Keratinocyte (primary cell): ENCODE measurements at regions not wholly inside any gene's neighbourhood (a gene's known extent, or its start where the extent isn't known, plus 50 kb on each side); places are given as distances from the start of the nearest gene placed in this dataset.
"Not testable (repeated sequence)": the region's sequence is repeated elsewhere in the genome, so short reads cannot be mapped to it uniquely, and the experiment has no call there.

Source experiments
- DNase-seq: peaks from one replicate; pipeline ENCODE4 v3.0.0-alpha.2; 2011; ENCODE audit warnings: low read depth, missing footprints, low spot score
- FAIRE-seq: peaks from 2 replicates; lab custom pipeline; 2011; peaks lifted over from hg19 to GRCh38; lab: Jason Lieb, UNC
- H2AFZ ChIP-seq: 2 replicates; pipeline ENCODE4 v1.6.0; 2012; ENCODE audit warnings: low read length, control low read depth, inconsistent platforms; ENCODE audit not compliant: control insufficient read depth
- H3K27ac ChIP-seq: 2 replicates; pipeline ENCODE4 v1.5.1; 2011; ENCODE audit warnings: low read length; ENCODE audit not compliant: control insufficient read depth, insufficient read depth
- H3K27me3 ChIP-seq: 3 replicates; pipeline ENCODE4 v1.6.0; 2011; ENCODE audit warnings: low read length; ENCODE audit not compliant: control insufficient read depth, insufficient read depth; ENCODE audit errors: extremely low read depth
- H3K36me3 ChIP-seq, 2 experiments: 2 replicates in 1 of 2; 3 replicates in 1 of 2; pipeline ENCODE4 v1.5.1; 2011; ENCODE audit warnings: low read length in 2 of 2, mild to moderate bottlenecking in 1 of 2; ENCODE audit not compliant: control insufficient read depth in 2 of 2, insufficient read depth in 2 of 2; ENCODE audit errors: extremely low read depth in 1 of 2
- H3K4me1 ChIP-seq: 3 replicates; pipeline ENCODE4 v1.5.1; 2011; ENCODE audit warnings: low read length; ENCODE audit not compliant: control insufficient read depth, insufficient read depth; ENCODE audit errors: extremely low read depth
- H3K4me2 ChIP-seq: 3 replicates; pipeline ENCODE4 v1.6.0; 2011; ENCODE audit warnings: low read depth, low read length; ENCODE audit not compliant: control insufficient read depth, insufficient read depth; ENCODE audit errors: extremely low read depth
- H3K4me3 ChIP-seq, 3 experiments: fragments of 200-600 bp in 1 of 3; sonication (generic) in 1 of 3; 2 replicates in 2 of 3; 3 replicates in 1 of 3; pipeline ENCODE4 v1.5.1; 2011 to 2016; ENCODE audit warnings: low read length in 3 of 3, mild to moderate bottlenecking in 3 of 3, control low read depth in 2 of 3, inconsistent platforms in 1 of 3, low read depth in 1 of 3, mixed read lengths in 1 of 3, mixed run types in 1 of 3, moderate library complexity in 1 of 3; ENCODE audit not compliant: control insufficient read depth in 2 of 3, insufficient read depth in 2 of 3; ENCODE audit errors: extremely low read depth in 1 of 3
- H3K79me2 ChIP-seq: 2 replicates; pipeline ENCODE4 v1.6.0; 2012; ENCODE audit warnings: low read length; ENCODE audit not compliant: control insufficient read depth, insufficient read depth
- H3K9ac ChIP-seq: 3 replicates; pipeline ENCODE4 v1.6.0; 2011; ENCODE audit warnings: low read length; ENCODE audit not compliant: control insufficient read depth, insufficient read depth; ENCODE audit errors: extremely low read depth
- H3K9me1 ChIP-seq: 3 replicates; pipeline ENCODE4 v1.6.0; 2011; ENCODE audit warnings: low read length; ENCODE audit not compliant: control insufficient read depth, insufficient read depth; ENCODE audit errors: extremely low read depth
- H3K9me3 ChIP-seq: 2 replicates; pipeline ENCODE4 v1.5.1; 2012; ENCODE audit warnings: low read depth, low read length; ENCODE audit not compliant: control insufficient read depth
- H4K20me1 ChIP-seq: 3 replicates; pipeline ENCODE4 v1.6.0; 2011; ENCODE audit warnings: low read length; ENCODE audit not compliant: control insufficient read depth, insufficient read depth; ENCODE audit errors: extremely low read depth
- EZH2 ChIP-seq: IDR thresholded peaks from one replicate; pipeline ENCODE4 v1.6.1; 2012; ENCODE audit warnings: inconsistent platforms, mild to moderate bottlenecking, low read length, moderate library complexity
- dilution Hi-C: fragments of 300-500 bp; cut with MboI; formaldehyde crosslinking; loops from one replicate; pipeline ENCODE4 v1.7.0; 2020; ENCODE audit warnings: low sequenced_read_pairs; ENCODE audit not compliant: extremely low pct_ligation_motif_present
- TF ChIP-seq, protein P1 (sequence below), 3 experiments: IDR thresholded peaks in 1 of 3; conservative IDR thresholded peaks in 1 of 3; optimal IDR thresholded peaks in 1 of 3; 2 replicates in 2 of 3; 3 replicates in 1 of 3; pipeline versions ENCODE3 to v1.5.1; 2011; ENCODE audit warnings: low read length in 3 of 3, mild to moderate bottlenecking in 3 of 3, moderate library complexity in 2 of 3, control low read depth in 1 of 3, inconsistent platforms in 1 of 3; ENCODE audit not compliant: insufficient read depth in 2 of 3; ENCODE audit errors: extremely low read depth in 1 of 3

- TF ChIP-seq, protein P1, sequence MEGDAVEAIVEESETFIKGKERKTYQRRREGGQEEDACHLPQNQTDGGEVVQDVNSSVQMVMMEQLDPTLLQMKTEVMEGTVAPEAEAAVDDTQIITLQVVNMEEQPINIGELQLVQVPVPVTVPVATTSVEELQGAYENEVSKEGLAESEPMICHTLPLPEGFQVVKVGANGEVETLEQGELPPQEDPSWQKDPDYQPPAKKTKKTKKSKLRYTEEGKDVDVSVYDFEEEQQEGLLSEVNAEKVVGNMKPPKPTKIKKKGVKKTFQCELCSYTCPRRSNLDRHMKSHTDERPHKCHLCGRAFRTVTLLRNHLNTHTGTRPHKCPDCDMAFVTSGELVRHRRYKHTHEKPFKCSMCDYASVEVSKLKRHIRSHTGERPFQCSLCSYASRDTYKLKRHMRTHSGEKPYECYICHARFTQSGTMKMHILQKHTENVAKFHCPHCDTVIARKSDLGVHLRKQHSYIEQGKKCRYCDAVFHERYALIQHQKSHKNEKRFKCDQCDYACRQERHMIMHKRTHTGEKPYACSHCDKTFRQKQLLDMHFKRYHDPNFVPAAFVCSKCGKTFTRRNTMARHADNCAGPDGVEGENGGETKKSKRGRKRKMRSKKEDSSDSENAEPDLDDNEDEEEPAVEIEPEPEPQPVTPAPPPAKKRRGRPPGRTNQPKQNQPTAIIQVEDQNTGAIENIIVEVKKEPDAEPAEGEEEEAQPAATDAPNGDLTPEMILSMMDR (optimal IDR thresholded peaks at IDR 0.05 in 1 of 3, IDR thresholded peaks at IDR 0.05 in 1 of 3, conservative IDR thresholded peaks at IDR 0.05 in 1 of 3; ENCODE audit: extremely low read depth in 1 of 3, insufficient read depth in 2 of 3, low read length in 3 of 3), result no peak
- no peak for TF ChIP-seq EZH2
- FAIRE-seq (no peak), DNase-seq (no peak)
Observed at GRCh38 chrX:1754077-1754476, 139.2 kb downstream of the ASMT start.

DNA sequence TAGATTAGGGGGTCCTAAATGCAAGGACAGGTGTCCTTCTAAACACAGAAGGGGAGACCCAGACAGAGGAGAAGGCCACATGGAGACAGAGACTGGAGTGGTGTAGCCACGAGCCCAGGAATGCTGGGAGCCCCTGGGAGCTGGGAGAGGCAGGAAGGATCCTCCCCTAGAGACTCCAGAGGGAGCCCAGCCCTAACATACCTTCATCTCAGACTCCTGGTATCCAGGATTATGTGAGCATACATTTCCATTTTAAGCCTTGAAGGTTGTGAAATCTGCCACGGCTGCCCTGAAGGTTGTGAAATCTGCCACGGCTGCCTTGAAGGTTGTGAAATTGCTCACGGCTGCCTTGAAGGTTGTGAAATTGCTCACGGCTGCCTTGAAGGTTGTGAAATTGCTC, 148.4 kb downstream of the ASMT start:
- TF ChIP-seq EZH2, result no peak
- TF ChIP-seq, protein P1 (optimal IDR thresholded peaks at IDR 0.05 in 1 of 3, IDR thresholded peaks at IDR 0.05 in 1 of 3, conservative IDR thresholded peaks at IDR 0.05 in 1 of 3; ENCODE audit: extremely low read depth in 1 of 3, insufficient read depth in 2 of 3, low read length in 3 of 3), result no peak

More at GRCh38 chrX:1754077-1754476, 139.2 kb downstream of the ASMT start:
- H2AFZ ChIP-seq, result no peak overlapping the region
- H3K36me3 ChIP-seq, result no peaks in the 10 kb centered on the region
- no peaks in the 10 kb centered on the region for H3K79me2 ChIP-seq
- no peaks in the 10 kb centered on the region for H4K20me1 ChIP-seq
- dilution Hi-C loops, result no loop called here
- no peaks in the 10 kb centered on the region for H3K4me1 ChIP-seq
- no peak overlapping the region for H3K4me2 ChIP-seq
- H3K4me3 ChIP-seq, result no peak overlapping the region
- H3K9ac ChIP-seq, result no peak overlapping the region
- no peaks in the 10 kb centered on the region for H3K9me1 ChIP-seq
- H3K27ac ChIP-seq, result no peak overlapping the region
- no peaks in the 10 kb centered on the region for H3K27me3 ChIP-seq
- H3K9me3 ChIP-seq, result peaks cover 5% of the 10 kb centered on the region

GRCh38 chrX:1764883-1765364, 150.1 kb downstream of the ASMT start:
- H3K27me3 ChIP-seq, H4K20me1 ChIP-seq, H3K4me1 ChIP-seq, H3K4me3 ChIP-seq, H3K4me2 ChIP-seq, H2AFZ ChIP-seq, FAIRE-seq, H3K9ac ChIP-seq, DNase-seq, H3K27ac ChIP-seq, H3K36me3 ChIP-seq, dilution Hi-C loops, H3K79me2 ChIP-seq, H3K9me1 ChIP-seq: not testable (repeated sequence)
- H3K9me3 ChIP-seq, result peaks cover 11% of the 10 kb centered on the region

More for the DNA sequence above, 148.4 kb downstream of the ASMT start:
- H3K9me3 ChIP-seq, result peaks cover 11% of the 10 kb centered on the region
- H3K27ac ChIP-seq, result no peak overlapping the region
- H4K20me1 ChIP-seq, result no peaks in the 10 kb centered on the region
- FAIRE-seq (no peak), DNase-seq (no peak)
- no peak overlapping the region for H2AFZ ChIP-seq
- H3K9me1 ChIP-seq, result no peaks in the 10 kb centered on the region
- H3K79me2 ChIP-seq, result no peaks in the 10 kb centered on the region
- H3K4me2 ChIP-seq, result no peak overlapping the region
- no peak overlapping the region for H3K9ac ChIP-seq
- H3K27me3 ChIP-seq, result no peaks in the 10 kb centered on the region
- H3K36me3 ChIP-seq, result no peaks in the 10 kb centered on the region
- no peak overlapping the region for H3K4me3 ChIP-seq
- H3K4me1 ChIP-seq, result no peaks in the 10 kb centered on the region
- dilution Hi-C loops, result no loop called here
